ENCODE measurements at regions not wholly inside any gene's neighbourhood (a gene's known extent, or its start where the extent isn't known, plus 50 kb on each side); places are given as distances from the start of the nearest gene placed in this dataset.

GRCh38 chr10:1807196-1807595 lies 69.9 kb upstream of the ADARB2 start:
- no peak for TF ChIP-seq CTCF (IDR thresholded peaks at IDR 0.05)
- no peak for TF ChIP-seq POLR2A (IDR thresholded peaks at IDR 0.05)
- DNase-seq, result no peak
- no peaks in the 10 kb centered on the region for H3K9me3 ChIP-seq
- no peaks in the 10 kb centered on the region for H3K36me3 ChIP-seq
- no peaks in the 10 kb centered on the region for H3K27me3 ChIP-seq
- no peak overlapping the region for H3K27ac ChIP-seq
- no peaks in the 10 kb centered on the region for H3K4me1 ChIP-seq
- no peak overlapping the region for H3K4me3 ChIP-seq

GRCh38 chr10:1802413-1802812 lies 65.1 kb upstream of the ADARB2 start:
- no peaks in the 10 kb centered on the region for H3K9me3 ChIP-seq
- H3K36me3 ChIP-seq, result no peaks in the 10 kb centered on the region
- H3K27ac ChIP-seq, result no peak overlapping the region
- no peak overlapping the region for H3K4me3 ChIP-seq
- H3K27me3 ChIP-seq, result no peaks in the 10 kb centered on the region
- no peak for DNase-seq
- H3K4me1 ChIP-seq, result no peaks in the 10 kb centered on the region
- no peak for TF ChIP-seq CTCF (IDR thresholded peaks at IDR 0.05)
- no peak for TF ChIP-seq POLR2A (IDR thresholded peaks at IDR 0.05)

GRCh38 chr10:1788401-1788800 lies 51.1 kb upstream of the ADARB2 start:
- Histone ChIP-seq H3K36me3 (no peaks in the 10 kb centered on the region), H3K9me3 (no peaks in the 10 kb centered on the region), H3K4me3 (no peak overlapping the region), H3K27me3 (no peaks in the 10 kb centered on the region), H3K27ac (no peak overlapping the region), H3K4me1 (no peaks in the 10 kb centered on the region)
- TF ChIP-seq CTCF (IDR thresholded peaks at IDR 0.05) (no peak), POLR2A (IDR thresholded peaks at IDR 0.05) (no peak)
- DNase-seq, result no peak

Small RNA genes lying in the stretch of these regions (small RNA-seq; reads per million reads assigned to genes)
- 0 reads per million in 2 donors for gene MIR6072
- gene RNU6-576P, result 0 reads per million in 2 donors
- 0 reads per million in 2 donors for gene RNU6-889P
